ENCODE measurements at regions not wholly inside any gene's neighbourhood (a gene's known extent, or its start where the extent isn't known, plus 50 kb on each side); places are given as distances from the start of the nearest gene placed in this dataset.
"Not testable (repeated sequence)": the region's sequence is repeated elsewhere in the genome, so short reads cannot be mapped to it uniquely, and the experiment has no call there.

DNA sequence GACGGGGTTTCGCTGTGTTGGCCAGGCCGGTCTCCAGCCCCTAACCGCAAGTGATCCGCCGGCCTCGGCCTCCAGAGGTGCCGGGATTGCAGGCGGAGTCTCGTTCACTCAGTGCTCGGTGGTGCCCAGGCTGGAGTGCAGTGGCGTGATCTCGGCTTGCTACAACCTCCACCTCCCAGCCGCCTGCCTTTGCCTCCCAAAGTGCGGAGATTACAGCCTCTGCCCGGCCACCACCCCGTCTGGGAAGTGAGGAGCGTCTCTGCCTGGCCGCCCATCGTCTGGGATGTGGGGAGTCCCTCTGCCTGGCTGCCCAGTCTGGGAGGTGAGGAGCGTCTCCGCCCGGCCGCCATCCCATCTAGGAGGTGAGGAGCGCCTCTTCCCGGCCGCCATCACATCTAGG is 68.3 kb upstream of the ALDH1B1 start:
- not testable (repeated sequence) for TF ChIP-seq POLR2AphosphoS5 (IDR thresholded peaks at IDR 0.05; ENCODE audit: borderline replicate concordance, low read depth, low read length); EZH2 (IDR thresholded peaks at IDR 0.05)

Data from SK-N-MC (cell line).